SK-N-SH treated with all-trans-retinoic acid at 6 μM for 48 hours (cell line): ENCODE measurements at regions not wholly inside any gene's neighbourhood (a gene's known extent, or its start where the extent isn't known, plus 50 kb on each side); places are given as distances from the start of the nearest gene placed in this dataset.

Source experiments
- ATAC-seq: fragments of 200-7000 bp; cut with Tn5 transposase; 3 replicates; pipeline ENCODE4 v1.9.1; 2020; ENCODE audit warnings: mild to moderate bottlenecking, moderate library complexity
- BACH2 ChIP-seq: fragments of 250-450 bp; sonication (Bioruptor Pico); IDR thresholded peaks from 2 replicates; pipeline ENCODE4 v1.9.0; 2021; ENCODE audit warnings: mild to moderate bottlenecking, borderline replicate concordance
- CSDC2 ChIP-seq: fragments of 250-450 bp; sonication (Bioruptor Pico); IDR thresholded peaks from 2 replicates; pipeline ENCODE4 v1.5.0; 2020; ENCODE audit warnings: mild to moderate bottlenecking, moderate library complexity
- GLIS3 ChIP-seq: fragments of 250-450 bp; sonication (Bioruptor Pico); IDR thresholded peaks from 2 replicates; pipeline ENCODE4 v1.5.0; 2020; ENCODE audit warnings: mild to moderate bottlenecking, moderate library complexity
- ISL1 ChIP-seq: fragments of 250-450 bp; sonication (Bioruptor Pico); IDR thresholded peaks from 2 replicates; pipeline ENCODE4 v2.1.2; 2022; ENCODE audit warnings: mild to moderate bottlenecking, moderate library complexity
- OSR1 ChIP-seq: fragments of 250-450 bp; sonication (Bioruptor Pico); IDR thresholded peaks from 2 replicates; pipeline ENCODE4 v1.8.0; 2022; ENCODE audit warnings: moderate library complexity, mild to moderate bottlenecking, inconsistent platforms
- PPARA ChIP-seq: fragments of 250-450 bp; sonication (Bioruptor Pico); IDR thresholded peaks from 2 replicates; pipeline ENCODE4 v1.5.0; 2020; ENCODE audit warnings: mild to moderate bottlenecking, borderline replicate concordance
- RARB ChIP-seq: fragments of 250-450 bp; sonication (Bioruptor Pico); IDR thresholded peaks from 2 replicates; pipeline ENCODE4 v1.8.0; 2021; ENCODE audit warnings: mild to moderate bottlenecking, moderate library complexity
- TCF4 ChIP-seq: fragments of 250-450 bp; sonication (Bioruptor Pico); IDR thresholded peaks from 2 replicates; pipeline ENCODE4 v1.8.0; 2021; ENCODE audit warnings: mild to moderate bottlenecking, moderate library complexity, borderline replicate concordance
- TOX ChIP-seq: fragments of 250-450 bp; sonication (Bioruptor Pico); IDR thresholded peaks from 2 replicates; pipeline ENCODE4 v1.8.0; 2021; ENCODE audit warnings: mild to moderate bottlenecking, moderate library complexity, borderline replicate concordance
- ZC3H10 ChIP-seq: fragments of 250-450 bp; sonication (Bioruptor Pico); IDR thresholded peaks from 2 replicates; pipeline ENCODE4 v1.5.1; 2021; ENCODE audit warnings: mild to moderate bottlenecking, moderate library complexity
- ZFP3 ChIP-seq: fragments of 250-450 bp; sonication (Bioruptor Pico); IDR thresholded peaks from 2 replicates; pipeline ENCODE4 v1.5.0; 2020; ENCODE audit warnings: mild to moderate bottlenecking, moderate library complexity
- ZFP30 ChIP-seq: fragments of 450-650 bp; formaldehyde crosslinking; IDR thresholded peaks from 2 replicates; pipeline ENCODE4 v1.5.0; 2022; ENCODE audit warnings: mild to moderate bottlenecking, moderate library complexity
- ZNF565 ChIP-seq: fragments of 450-650 bp; formaldehyde crosslinking; conservative IDR thresholded peaks from 2 replicates; pipeline ENCODE4 v1.5.0; 2020; ENCODE audit warnings: low read depth, mild to moderate bottlenecking, moderate library complexity
- ZNF70 ChIP-seq: fragments of 450-650 bp; formaldehyde crosslinking; IDR thresholded peaks from 2 replicates; pipeline ENCODE4 v1.5.0; 2020; ENCODE audit warnings: mild to moderate bottlenecking, moderate library complexity
- ZNF8 ChIP-seq: fragments of 450-650 bp; formaldehyde crosslinking; IDR thresholded peaks from 2 replicates; pipeline ENCODE4 v1.5.0; 2020; ENCODE audit warnings: mild to moderate bottlenecking, moderate library complexity
- TF ChIP-seq, protein P1 (sequence below): fragments of 250-450 bp; sonication (Bioruptor Pico); IDR thresholded peaks from 2 replicates; pipeline ENCODE4 v1.8.0; 2021; ENCODE audit warnings: low read depth, mild to moderate bottlenecking, moderate library complexity, borderline replicate concordance
- TF ChIP-seq, protein P2 (sequence below): fragments of 250-450 bp; sonication (Bioruptor Pico); IDR thresholded peaks from 2 replicates; pipeline ENCODE4 v1.5.0; 2020; ENCODE audit warnings: mild to moderate bottlenecking, moderate library complexity
- TF ChIP-seq, protein P3 (sequence below): fragments of 250-450 bp; sonication (Bioruptor Pico); IDR thresholded peaks from 2 replicates; pipeline ENCODE4 v1.8.0; 2020; ENCODE audit warnings: mild to moderate bottlenecking, moderate library complexity, borderline replicate concordance
- TF ChIP-seq, protein P4 (sequence below): fragments of 250-450 bp; sonication (Bioruptor Pico); IDR thresholded peaks from 2 replicates; pipeline ENCODE4 v1.5.1; 2020; ENCODE audit warnings: low read depth, mild to moderate bottlenecking, moderate library complexity

DNA sequence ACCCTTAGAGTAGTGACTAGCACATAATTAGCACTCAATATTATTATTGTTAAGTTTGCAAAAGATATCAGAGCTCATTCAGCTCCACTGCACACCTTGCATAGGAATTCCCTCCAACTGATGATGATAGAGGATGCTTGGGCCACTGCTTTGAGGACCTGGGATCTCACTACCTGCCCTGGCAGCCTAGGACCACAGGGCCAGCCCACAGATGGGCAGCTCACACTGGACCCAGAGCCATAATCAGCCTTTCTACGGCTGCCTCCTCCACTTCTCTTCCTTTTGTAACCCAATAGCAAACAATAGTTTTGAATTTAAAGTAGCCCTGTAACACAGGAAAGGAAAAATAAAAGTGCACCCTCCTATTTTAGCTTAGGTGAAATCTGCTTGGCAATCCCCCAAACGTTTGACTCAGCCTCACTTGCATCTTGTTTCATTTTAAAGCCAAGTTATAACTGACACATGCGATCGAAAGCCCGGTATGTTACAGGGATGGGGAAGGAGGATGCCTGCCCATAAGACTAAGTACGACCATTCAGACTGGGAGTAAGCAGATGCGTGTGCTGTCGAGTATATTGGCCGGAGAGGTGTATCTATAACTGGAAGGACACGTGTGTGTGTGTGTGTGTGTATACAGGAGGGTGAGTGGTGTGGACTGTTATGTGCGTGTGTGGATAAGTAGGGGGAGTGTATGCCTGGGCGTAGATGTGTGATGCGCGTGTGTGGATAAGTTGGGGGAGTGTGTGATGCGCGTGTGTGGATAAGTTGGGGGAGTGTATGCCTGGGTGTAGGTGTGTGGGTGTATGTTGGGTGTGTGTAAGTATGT, 65.9 kb downstream of the CPN2 start (continued):
- TF ChIP-seq, protein P1, sequence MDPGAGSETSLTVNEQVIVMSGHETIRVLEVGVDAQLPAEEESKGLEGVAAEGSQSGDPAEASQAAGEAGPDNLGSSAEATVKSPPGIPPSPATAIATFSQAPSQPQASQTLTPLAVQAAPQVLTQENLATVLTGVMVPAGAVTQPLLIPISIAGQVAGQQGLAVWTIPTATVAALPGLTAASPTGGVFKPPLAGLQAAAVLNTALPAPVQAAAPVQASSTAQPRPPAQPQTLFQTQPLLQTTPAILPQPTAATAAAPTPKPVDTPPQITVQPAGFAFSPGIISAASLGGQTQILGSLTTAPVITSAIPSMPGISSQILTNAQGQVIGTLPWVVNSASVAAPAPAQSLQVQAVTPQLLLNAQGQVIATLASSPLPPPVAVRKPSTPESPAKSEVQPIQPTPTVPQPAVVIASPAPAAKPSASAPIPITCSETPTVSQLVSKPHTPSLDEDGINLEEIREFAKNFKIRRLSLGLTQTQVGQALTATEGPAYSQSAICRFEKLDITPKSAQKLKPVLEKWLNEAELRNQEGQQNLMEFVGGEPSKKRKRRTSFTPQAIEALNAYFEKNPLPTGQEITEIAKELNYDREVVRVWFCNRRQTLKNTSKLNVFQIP, result no peak
- TF ChIP-seq PPARA (CRISPR knock-in tag), result no peak
- TF ChIP-seq, all 23 proteins: peak for 0

DNA sequence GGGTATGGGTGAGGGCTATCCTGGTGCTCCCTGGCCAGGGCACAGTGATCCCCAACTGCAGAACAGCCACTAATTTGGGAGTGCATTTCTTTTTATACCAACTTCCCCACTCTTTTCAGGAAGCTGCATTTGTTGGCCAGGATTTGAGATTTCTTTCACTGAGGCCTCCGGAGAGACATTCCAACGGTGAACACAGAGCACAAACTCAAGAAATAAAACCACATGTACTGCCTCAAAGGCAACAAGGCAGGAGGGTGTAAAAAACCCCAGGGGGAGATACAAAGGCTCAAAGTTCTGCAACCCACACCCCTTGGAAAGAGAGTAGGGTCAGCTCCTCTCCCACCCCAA, 65.3 kb downstream of the CPN2 start:
- TF ChIP-seq BACH2 (CRISPR knock-in tag) (no peak), OSR1 (CRISPR knock-in tag) (no peak), ZFP3 (CRISPR knock-in tag) (no peak), ZNF565 (CRISPR knock-in tag) (no peak), ZFP30 (CRISPR knock-in tag) (no peak), TCF4 (CRISPR knock-in tag) (no peak), CSDC2 (CRISPR knock-in tag) (no peak), GLIS3 (CRISPR knock-in tag) (no peak), RARB (no peak), TOX (no peak), ZNF8 (CRISPR knock-in tag) (no peak), ZC3H10 (CRISPR knock-in tag) (no peak), PPARA (CRISPR knock-in tag) (no peak), ZNF70 (CRISPR knock-in tag) (no peak)
- TF ChIP-seq, protein P2, sequence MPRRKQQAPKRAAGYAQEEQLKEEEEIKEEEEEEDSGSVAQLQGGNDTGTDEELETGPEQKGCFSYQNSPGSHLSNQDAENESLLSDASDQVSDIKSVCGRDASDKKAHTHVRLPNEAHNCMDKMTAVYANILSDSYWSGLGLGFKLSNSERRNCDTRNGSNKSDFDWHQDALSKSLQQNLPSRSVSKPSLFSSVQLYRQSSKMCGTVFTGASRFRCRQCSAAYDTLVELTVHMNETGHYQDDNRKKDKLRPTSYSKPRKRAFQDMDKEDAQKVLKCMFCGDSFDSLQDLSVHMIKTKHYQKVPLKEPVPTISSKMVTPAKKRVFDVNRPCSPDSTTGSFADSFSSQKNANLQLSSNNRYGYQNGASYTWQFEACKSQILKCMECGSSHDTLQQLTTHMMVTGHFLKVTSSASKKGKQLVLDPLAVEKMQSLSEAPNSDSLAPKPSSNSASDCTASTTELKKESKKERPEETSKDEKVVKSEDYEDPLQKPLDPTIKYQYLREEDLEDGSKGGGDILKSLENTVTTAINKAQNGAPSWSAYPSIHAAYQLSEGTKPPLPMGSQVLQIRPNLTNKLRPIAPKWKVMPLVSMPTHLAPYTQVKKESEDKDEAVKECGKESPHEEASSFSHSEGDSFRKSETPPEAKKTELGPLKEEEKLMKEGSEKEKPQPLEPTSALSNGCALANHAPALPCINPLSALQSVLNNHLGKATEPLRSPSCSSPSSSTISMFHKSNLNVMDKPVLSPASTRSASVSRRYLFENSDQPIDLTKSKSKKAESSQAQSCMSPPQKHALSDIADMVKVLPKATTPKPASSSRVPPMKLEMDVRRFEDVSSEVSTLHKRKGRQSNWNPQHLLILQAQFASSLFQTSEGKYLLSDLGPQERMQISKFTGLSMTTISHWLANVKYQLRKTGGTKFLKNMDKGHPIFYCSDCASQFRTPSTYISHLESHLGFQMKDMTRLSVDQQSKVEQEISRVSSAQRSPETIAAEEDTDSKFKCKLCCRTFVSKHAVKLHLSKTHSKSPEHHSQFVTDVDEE, result no peak
- TF ChIP-seq, protein P3, sequence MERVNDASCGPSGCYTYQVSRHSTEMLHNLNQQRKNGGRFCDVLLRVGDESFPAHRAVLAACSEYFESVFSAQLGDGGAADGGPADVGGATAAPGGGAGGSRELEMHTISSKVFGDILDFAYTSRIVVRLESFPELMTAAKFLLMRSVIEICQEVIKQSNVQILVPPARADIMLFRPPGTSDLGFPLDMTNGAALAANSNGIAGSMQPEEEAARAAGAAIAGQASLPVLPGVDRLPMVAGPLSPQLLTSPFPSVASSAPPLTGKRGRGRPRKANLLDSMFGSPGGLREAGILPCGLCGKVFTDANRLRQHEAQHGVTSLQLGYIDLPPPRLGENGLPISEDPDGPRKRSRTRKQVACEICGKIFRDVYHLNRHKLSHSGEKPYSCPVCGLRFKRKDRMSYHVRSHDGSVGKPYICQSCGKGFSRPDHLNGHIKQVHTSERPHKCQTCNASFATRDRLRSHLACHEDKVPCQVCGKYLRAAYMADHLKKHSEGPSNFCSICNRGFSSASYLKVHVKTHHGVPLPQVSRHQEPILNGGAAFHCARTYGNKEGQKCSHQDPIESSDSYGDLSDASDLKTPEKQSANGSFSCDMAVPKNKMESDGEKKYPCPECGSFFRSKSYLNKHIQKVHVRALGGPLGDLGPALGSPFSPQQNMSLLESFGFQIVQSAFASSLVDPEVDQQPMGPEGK (CRISPR knock-in tag), result no peak
- TF ChIP-seq, protein P1, result no peak
- TF ChIP-seq, protein P4, sequence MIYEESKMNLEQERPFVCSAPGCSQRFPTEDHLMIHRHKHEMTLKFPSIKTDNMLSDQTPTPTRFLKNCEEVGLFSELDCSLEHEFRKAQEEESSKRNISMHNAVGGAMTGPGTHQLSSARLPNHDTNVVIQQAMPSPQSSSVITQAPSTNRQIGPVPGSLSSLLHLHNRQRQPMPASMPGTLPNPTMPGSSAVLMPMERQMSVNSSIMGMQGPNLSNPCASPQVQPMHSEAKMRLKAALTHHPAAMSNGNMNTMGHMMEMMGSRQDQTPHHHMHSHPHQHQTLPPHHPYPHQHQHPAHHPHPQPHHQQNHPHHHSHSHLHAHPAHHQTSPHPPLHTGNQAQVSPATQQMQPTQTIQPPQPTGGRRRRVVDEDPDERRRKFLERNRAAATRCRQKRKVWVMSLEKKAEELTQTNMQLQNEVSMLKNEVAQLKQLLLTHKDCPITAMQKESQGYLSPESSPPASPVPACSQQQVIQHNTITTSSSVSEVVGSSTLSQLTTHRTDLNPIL (CRISPR knock-in tag), result no peak
- peak; percentile 59 for ATAC-seq

DNA sequence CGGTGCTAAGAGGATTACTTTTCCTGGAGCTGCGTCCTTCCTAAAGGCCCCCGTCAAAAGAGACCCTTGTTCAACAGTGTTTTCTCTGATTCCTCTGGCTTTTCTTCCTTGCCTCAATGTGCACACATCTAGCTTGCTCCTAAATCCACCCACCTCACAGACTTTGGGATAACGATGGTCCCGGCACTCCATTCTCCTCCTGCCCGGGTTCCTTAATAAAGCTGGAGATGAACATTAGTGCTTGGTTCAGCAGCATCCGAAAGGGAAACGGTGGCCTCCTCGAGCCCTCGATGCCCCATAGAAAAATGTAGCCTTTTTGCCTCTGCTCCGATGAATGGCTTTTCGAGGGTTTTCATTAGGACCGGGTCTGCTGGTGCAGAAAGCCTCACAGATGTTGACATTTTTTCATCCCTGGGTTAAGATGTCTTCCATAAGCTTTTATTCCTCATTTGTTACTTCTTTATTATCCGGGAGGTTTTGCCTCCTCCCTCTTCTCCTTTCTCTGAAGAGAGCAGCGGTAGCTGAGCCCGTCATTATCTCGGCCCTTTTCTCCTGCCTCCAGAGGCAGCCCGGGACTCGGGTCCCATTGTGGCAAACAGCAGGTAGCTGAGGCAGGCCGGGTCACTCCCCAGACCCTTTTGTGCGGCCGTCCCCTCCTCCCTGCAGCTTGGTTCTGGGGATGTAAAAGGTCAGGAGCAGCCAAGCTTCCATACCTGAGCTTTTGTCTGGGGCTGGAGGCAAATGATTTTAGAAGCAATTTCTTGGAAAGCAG, 64.6 kb downstream of the CPN2 start:
- ATAC-seq, result no peak
- TF ChIP-seq TOX, result no peak
- TF ChIP-seq ZNF565 (CRISPR knock-in tag), result no peak
- no peak for TF ChIP-seq ZC3H10 (CRISPR knock-in tag)
- TF ChIP-seq ISL1, result no peak
- TF ChIP-seq ZFP30 (CRISPR knock-in tag), result no peak
- TF ChIP-seq RARB, result no peak
- TF ChIP-seq ZNF70 (CRISPR knock-in tag), result no peak
- no peak for TF ChIP-seq PPARA (CRISPR knock-in tag)
- TF ChIP-seq, protein P3 (CRISPR knock-in tag), result no peak
- no peak for TF ChIP-seq ZFP3 (CRISPR knock-in tag)
- TF ChIP-seq, protein P1, result no peak
- no peak for TF ChIP-seq GLIS3 (CRISPR knock-in tag)
